ENCODE measurements at regions not wholly inside any gene's neighbourhood (a gene's known extent, or its start where the extent isn't known, plus 50 kb on each side); places are given as distances from the start of the nearest gene placed in this dataset.

- no peak for TF ChIP-seq POLR2A (IDR thresholded peaks at IDR 0.05)
- TF ChIP-seq, protein P1, sequence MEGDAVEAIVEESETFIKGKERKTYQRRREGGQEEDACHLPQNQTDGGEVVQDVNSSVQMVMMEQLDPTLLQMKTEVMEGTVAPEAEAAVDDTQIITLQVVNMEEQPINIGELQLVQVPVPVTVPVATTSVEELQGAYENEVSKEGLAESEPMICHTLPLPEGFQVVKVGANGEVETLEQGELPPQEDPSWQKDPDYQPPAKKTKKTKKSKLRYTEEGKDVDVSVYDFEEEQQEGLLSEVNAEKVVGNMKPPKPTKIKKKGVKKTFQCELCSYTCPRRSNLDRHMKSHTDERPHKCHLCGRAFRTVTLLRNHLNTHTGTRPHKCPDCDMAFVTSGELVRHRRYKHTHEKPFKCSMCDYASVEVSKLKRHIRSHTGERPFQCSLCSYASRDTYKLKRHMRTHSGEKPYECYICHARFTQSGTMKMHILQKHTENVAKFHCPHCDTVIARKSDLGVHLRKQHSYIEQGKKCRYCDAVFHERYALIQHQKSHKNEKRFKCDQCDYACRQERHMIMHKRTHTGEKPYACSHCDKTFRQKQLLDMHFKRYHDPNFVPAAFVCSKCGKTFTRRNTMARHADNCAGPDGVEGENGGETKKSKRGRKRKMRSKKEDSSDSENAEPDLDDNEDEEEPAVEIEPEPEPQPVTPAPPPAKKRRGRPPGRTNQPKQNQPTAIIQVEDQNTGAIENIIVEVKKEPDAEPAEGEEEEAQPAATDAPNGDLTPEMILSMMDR (IDR thresholded peaks at IDR 0.05 in 8 of 11, conservative IDR thresholded peaks at IDR 0.05 in 3 of 11) = no peak
These were observed 162.5 kb downstream of the SOX3 start for GRCh38 chrX:140342410-140342809.

Data from spleen (tissue), 7 donors.